HG02852 (cell line): ENCODE measurements at regions not wholly inside any gene's neighbourhood (a gene's known extent, or its start where the extent isn't known, plus 50 kb on each side); places are given as distances from the start of the nearest gene placed in this dataset.
"Not testable (repeated sequence)": the region's sequence is repeated elsewhere in the genome, so short reads cannot be mapped to it uniquely, and the experiment has no call there.

ENCODE experiments used
- ATAC-seq: cut with Tn5 transposase; IDR thresholded peaks from one replicate; pipeline ENCODE4 v1.9.1; 2021; ENCODE audit warnings: mild to moderate bottlenecking, moderate library complexity; ENCODE audit not compliant: unreplicated experiment

GRCh38 chr15:69876064-69876940 lies 221.4 kb downstream of the TLE3 start:
- no peak for ATAC-seq

- not testable (repeated sequence) for ATAC-seq
Observed at GRCh38 chr15:69879963-69880362, 217.8 kb downstream of the TLE3 start.

- ATAC-seq: no peak
Observed at GRCh38 chr15:69880571-69881301, 217.0 kb downstream of the TLE3 start.

- ATAC-seq: no peak
Observed at GRCh38 chr15:69881302-69881670, 216.4 kb downstream of the TLE3 start.

GRCh38 chr15:69881766-69882165 lies 216.0 kb downstream of the TLE3 start:
- ATAC-seq: no peak

DNA sequence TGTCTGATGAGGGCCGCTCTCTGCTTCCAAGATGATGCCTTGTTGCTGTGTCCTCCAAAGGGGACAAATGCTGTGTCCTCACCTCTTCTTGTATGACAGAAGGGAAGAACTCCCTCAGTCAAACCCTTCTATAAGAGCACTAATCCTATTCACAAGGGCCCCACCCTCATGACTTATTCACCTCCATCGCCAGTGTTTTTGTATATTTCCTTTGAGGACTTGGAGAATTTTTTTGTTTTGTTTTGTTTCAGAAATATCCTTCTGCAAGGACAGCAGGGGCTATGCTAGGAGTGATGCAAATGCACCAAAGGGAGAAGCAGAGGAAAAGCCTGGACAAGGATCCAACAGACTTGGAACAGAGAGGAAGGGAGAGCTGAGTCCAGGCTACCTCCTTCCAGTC lies 214.4 kb downstream of the TLE3 start:
- ATAC-seq: no peak

- ATAC-seq: no peak
Observed at GRCh38 chr15:69885173-69885955, 212.4 kb downstream of the TLE3 start.

DNA sequence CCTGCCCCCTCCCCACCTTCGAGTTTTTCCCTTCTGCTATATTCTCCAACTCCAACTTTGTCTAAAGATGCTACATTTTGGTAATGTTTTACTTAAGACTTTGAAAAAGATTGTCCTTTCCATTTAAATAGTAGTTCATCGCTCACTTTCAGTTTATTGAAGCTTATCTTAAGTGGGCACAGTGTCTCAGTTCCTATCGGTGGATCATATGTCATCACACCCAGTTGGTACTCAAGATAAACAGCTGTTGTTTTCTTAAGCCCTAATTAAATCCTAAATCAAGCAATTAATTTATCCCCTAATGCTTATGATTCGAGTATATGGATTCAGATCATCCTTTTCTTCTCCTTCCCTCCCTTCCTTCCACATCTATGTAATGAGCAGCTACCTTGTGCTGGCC lies 210.7 kb downstream of the TLE3 start:
- no peak for ATAC-seq

GRCh38 chr15:69887553-69887952 lies 210.2 kb downstream of the TLE3 start:
- ATAC-seq: no peak

DNA sequence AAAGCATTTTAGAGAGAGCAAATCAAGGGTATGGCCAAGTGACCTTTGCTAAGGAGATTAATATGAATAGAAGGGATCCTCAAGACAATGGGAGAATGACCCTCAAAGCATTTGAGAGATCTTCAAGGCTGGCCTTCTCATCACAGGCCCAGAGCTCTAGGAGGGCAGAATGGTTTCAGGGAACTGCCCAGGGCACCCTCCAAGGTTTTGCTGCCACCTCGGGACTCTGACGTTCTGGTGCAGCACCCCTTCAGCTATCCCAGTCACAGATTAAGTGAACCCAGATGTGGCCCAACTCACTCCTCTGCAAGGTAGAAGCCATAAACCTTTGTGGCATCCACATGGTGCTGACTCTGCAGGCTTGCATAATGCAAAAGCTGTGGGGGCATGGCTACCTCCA lies 209.3 kb downstream of the TLE3 start:
- no peak for ATAC-seq

- no peak for ATAC-seq
Observed at GRCh38 chr15:69891070-69891536, 206.6 kb downstream of the TLE3 start.

- ATAC-seq: no peak
Observed at GRCh38 chr15:69891606-69892005, 206.1 kb downstream of the TLE3 start.

GRCh38 chr15:69892351-69892750 lies 205.4 kb downstream of the TLE3 start:
- ATAC-seq: no peak

- ATAC-seq: no peak
Observed at GRCh38 chr15:69893086-69893485, 204.6 kb downstream of the TLE3 start.

DNA sequence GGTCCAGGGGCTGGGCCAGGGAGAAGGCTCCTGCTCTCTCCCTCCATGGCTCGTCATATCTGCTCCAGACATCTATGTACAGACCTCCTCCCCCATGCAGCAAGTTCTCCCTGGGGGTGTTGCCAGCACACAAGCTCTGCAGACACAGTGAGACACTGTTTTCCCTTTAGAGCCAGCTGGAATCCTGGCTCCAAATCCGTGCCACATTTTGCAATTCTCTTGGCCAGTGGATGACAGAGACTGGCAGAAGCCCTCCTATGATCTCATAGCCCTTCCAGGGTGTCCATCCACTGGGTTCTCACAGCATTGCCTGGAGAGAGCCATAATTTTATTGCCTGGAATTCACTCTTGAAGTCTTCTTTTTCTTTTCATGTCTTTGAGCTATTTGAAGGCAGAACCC lies 203.9 kb downstream of the TLE3 start:
- no peak for ATAC-seq

- no peak for ATAC-seq
Observed at GRCh38 chr15:69895202-69895601, 202.5 kb downstream of the TLE3 start.

DNA sequence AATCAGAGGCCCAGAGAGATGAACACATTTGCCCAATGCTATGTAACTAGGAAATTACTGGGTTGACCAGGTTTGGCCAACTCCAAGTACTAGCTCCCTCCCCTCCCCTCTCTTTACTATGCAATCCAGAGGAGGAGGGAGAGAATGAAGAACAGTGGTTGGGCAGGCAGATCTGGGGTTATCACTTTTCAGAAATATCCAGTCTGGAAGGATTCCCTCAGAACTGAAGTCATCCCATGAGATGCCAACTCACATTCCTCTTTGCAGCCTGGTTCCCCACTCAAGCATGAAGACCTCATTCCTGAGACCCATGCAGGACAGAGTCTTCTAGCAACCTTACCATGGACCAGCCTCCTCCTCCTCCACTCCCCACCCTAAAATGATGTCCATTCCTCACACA lies 201.1 kb downstream of the TLE3 start:
- ATAC-seq: no peak

DNA sequence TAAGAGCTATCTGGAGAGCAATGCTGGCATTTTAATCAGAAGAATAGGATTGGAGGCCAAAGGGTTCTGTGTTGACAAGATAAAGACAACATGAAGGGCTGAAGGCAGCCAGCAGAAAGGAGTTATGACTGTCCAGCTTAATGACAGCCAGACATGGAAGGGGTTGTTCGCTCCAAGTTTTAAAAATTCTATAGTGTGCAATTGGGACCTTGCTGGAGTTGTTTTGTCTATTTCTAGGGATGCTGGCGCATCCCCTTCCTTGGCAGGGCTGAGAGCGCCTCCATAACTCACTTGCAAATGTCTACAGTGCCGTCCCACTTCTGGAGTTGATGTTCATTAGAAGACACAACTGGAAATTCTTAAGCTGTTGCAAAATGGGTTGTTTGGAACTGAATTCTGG lies 200.7 kb downstream of the TLE3 start:
- no peak for ATAC-seq

DNA sequence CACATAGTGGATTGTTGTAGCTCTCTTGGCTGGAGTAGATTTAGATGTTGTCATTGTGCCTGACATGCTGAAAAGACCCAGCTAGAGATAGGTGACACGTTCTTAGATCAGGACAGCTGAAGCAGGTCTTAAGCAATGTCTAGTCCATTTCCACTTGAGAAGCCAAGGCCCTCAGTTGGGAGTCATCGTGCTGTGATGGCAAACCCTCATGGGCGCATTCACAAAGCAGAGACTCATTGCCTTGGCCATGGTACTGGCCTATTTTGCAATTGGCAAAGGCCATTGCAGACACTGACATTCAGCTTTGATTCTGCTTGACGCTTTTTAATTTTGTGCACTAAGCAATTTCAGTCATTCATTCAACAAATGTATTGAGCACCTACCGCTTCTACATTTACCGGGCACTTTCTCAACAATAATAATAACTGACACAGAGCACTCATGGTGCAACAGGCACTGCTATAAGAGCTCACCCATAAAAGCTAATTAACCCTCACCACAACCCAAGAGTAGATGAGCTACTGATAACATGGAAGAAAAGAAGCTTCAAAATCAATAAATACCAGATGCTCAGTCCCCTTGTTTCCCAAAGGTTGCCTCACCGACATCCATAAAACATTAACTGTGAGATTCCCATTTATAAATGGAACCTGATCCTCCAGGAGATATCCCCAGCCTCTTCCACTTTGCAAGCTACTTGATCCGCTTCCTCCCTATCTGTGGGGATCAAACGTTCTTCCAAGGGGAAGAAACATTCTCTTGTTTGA lies 200.1 kb downstream of the TLE3 start:
- no peak for ATAC-seq

DNA sequence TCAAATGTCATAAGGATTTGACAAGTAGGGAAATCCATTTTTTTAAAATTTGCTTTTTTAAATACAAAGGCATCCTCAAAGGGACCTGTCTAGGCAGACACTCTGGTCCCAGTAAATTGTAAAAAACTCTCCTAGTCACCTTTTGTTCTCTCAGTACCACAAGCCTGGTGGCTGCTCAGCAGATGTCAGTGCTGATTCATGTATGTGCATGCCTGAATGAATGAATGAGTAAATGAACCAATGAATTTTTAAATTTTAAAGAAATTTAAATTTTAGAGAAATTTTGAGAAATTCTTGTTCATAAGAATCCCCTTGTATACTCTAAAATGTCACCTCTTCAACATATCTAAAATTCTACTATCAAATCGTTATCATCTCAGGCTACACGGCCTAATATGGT lies 199.5 kb downstream of the TLE3 start:
- no peak for ATAC-seq
